Spinal cord (tissue), 9 donors: ENCODE measurements at regions not wholly inside any gene's neighbourhood (a gene's known extent, or its start where the extent isn't known, plus 50 kb on each side); places are given as distances from the start of the nearest gene placed in this dataset.

Experiments
- DNase-seq, 6 donors: peaks; one replicate each; pipeline versions ENCODE4 v3.0.0 to v3.0.0-alpha.2; 2013 to 2015; ENCODE audit warnings: low spot score in 6 of 6, low read depth in 4 of 6
- H3K27ac ChIP-seq: one replicate; pipeline ENCODE4 v1.5.1; 2013; ENCODE audit warnings: low read depth, low read length, control low read depth
- H3K27me3 ChIP-seq: one replicate; pipeline ENCODE4 v1.6.1; 2013; ENCODE audit warnings: low read length; ENCODE audit not compliant: control insufficient read depth, insufficient read depth
- H3K36me3 ChIP-seq: one replicate; pipeline ENCODE4 v1.6.1; 2013; ENCODE audit warnings: low read length; ENCODE audit not compliant: control insufficient read depth, insufficient read depth
- H3K4me1 ChIP-seq: one replicate; pipeline ENCODE4 v1.6.1; 2013; ENCODE audit warnings: low read length; ENCODE audit not compliant: control insufficient read depth, insufficient read depth
- H3K4me3 ChIP-seq: one replicate; pipeline ENCODE4 v1.5.1; 2013; ENCODE audit warnings: low read depth, low read length, control low read depth
- H3K9me3 ChIP-seq: one replicate; pipeline ENCODE4 v1.6.1; 2013; ENCODE audit warnings: low read length; ENCODE audit not compliant: control insufficient read depth, insufficient read depth
- WGBS: methylation state at CpG from one replicate; pipeline ENCODE4 v1.1.5; 2013; ENCODE audit warnings: missing lambda C conversion rate; ENCODE audit not compliant: insufficient coverage; 5-methylcytosine and 5-hydroxymethylcytosine counted together
- donor health status: healthy.

DNA sequence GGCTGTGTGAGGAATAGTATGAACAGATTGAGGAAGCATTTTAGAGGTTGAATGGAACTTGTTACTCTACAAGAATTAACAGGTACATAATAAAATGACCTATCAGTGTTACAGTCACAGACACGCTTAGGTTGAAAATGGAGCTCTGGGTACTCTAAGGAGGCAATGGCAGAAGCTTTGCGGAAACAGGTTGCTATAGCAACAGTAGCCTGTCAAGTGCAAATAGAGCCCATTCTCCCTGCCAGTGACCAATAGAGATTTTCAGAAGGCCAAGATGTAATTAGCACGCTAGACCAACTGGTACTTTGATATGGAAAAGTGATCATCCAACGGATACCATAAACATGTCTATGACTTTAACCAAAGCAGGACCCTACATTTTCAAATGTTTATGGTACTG lies 148.5 kb upstream of the FREM2 start:
- peak in 2 of 6 donors; percentile 58 to 83 for DNase-seq
- no peaks in the 10 kb centered on the region for H3K36me3 ChIP-seq
- H3K4me1 ChIP-seq: no peaks in the 10 kb centered on the region
- H3K27me3 ChIP-seq: no peaks in the 10 kb centered on the region
- WGBS: 75% methylated on average over 1 of the region's 4 CpGs
- H3K9me3 ChIP-seq: no peaks in the 10 kb centered on the region
- no peak overlapping the region for H3K4me3 ChIP-seq
- H3K27ac ChIP-seq: no peak overlapping the region

DNA sequence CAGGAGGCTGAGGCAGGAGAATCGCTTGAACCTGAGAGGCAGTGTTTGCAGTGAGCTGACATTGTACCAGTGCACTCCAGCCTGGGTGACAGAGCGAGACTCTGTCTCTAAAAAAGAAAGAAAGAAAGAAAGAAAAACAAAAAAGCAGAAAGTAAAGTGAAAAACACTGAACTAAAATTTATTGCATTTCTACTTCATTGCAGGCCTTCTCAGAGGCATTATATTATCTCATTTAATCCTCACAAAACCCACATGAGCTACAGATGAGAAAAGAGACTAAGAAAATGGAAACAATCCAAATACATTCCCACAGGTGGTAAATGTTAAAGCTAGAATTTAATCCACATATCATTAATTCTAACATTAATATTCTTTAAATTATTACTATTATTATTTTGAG lies 147.2 kb upstream of the FREM2 start:
- Histone ChIP-seq H3K9me3 (no peaks in the 10 kb centered on the region), H3K27me3 (no peaks in the 10 kb centered on the region), H3K4me3 (no peak overlapping the region), H3K4me1 (no peaks in the 10 kb centered on the region), H3K27ac (no peak overlapping the region), H3K36me3 (no peaks in the 10 kb centered on the region)
- no CpG with 5 or more reads among the region's 2 CpGs for WGBS
- DNase-seq: no peak

DNA sequence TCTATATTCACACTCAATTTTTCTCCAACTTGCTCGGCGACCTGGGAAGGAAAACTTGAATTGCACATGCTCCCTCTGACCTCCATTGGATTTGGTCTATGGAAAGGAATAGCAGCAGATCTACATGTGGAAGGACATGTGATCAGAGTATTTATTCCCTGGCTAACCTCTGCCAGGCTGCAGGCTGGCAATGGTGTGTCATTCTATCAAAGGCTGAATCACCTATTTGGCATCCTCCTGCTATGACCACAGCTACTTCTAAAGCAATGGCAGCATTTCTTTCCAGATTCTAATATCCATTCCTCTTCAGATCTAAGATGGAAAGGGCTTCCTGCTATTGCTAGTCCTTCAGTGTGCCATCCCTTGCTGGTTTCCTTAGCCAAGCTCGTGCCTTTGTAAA lies 144.3 kb upstream of the FREM2 start:
- H3K9me3 ChIP-seq: no peaks in the 10 kb centered on the region
- H3K4me1 ChIP-seq: no peaks in the 10 kb centered on the region
- no CpG with 5 or more reads among the region's 3 CpGs for WGBS
- no peaks in the 10 kb centered on the region for H3K36me3 ChIP-seq
- no peaks in the 10 kb centered on the region for H3K27me3 ChIP-seq
- DNase-seq: no peak
- no peak overlapping the region for H3K4me3 ChIP-seq
- no peak overlapping the region for H3K27ac ChIP-seq

- H3K4me3 ChIP-seq: no peak overlapping the region
- H3K36me3 ChIP-seq: no peaks in the 10 kb centered on the region
- no peak overlapping the region for H3K27ac ChIP-seq
- H3K4me1 ChIP-seq: no peaks in the 10 kb centered on the region
- DNase-seq: no peak
- H3K27me3 ChIP-seq: no peaks in the 10 kb centered on the region
- no peaks in the 10 kb centered on the region for H3K9me3 ChIP-seq
- WGBS: no CpG with 5 or more reads among the region's 4 CpGs
Measured at GRCh38 chr13:38543561-38543960, 143.3 kb upstream of the FREM2 start.

- Histone ChIP-seq H3K27me3 (no peaks in the 10 kb centered on the region), H3K4me3 (no peak overlapping the region), H3K36me3 (no peaks in the 10 kb centered on the region), H3K27ac (peak overlapping the region; percentile 40), H3K9me3 (no peaks in the 10 kb centered on the region), H3K4me1 (peaks cover 3% of the 10 kb centered on the region)
- WGBS: 31% methylated on average over 1 of the region's 2 CpGs
- no peak for DNase-seq
Measured at GRCh38 chr13:38563739-38564138, 123.1 kb upstream of the FREM2 start.

DNA sequence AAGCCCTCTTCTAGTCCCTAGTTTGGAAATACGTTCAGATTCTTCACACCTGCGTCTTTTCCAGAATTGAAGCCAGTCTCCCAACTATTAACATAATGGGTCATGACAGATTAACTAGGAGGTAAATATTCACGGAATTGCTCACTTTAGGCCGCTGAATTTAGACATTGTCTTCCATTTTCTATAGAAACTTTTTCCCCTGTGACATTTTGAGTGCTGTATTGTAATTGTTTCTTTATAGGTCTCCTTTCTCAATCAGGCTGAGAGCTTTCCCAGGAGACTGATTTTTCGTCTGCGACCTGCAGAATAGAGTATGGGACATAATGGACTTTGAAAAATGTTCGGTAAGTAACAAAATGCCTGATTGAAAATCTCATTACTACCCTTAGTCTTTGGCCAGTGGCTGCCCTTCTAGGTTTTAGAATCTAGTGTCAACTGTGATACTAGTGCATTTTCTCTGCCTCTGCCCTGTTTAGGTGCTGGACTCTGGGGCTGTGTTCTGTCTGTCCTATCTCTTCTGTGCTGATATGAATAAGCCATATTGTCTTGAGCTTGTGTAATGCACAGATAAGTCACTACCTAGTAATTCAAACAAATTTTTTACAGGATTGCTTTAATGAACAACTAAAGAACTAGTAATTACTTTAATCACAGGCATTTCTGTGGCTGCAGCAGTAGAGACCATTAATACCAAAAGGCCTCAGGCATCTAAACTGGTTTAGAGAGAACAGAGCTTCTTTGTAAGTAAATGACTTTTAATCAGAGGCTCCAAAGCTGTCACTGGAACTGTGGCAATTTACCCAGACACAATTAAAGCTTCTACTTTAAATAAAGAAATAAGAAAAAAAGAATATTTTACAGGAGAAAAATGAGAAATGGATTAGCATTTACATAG lies 122.4 kb upstream of the FREM2 start:
- DNase-seq: peak in 4 of 6 donors; percentile 19 to 82 (median 40)
- no peaks in the 10 kb centered on the region for H3K36me3 ChIP-seq
- no peaks in the 10 kb centered on the region for H3K9me3 ChIP-seq
- H3K4me3 ChIP-seq: no peak overlapping the region
- peaks cover 3% of the 10 kb centered on the region for H3K4me1 ChIP-seq
- no peaks in the 10 kb centered on the region for H3K27me3 ChIP-seq
- no CpG with 5 or more reads among the region's 7 CpGs for WGBS
- peak overlapping the region; percentile 40 for H3K27ac ChIP-seq

DNA sequence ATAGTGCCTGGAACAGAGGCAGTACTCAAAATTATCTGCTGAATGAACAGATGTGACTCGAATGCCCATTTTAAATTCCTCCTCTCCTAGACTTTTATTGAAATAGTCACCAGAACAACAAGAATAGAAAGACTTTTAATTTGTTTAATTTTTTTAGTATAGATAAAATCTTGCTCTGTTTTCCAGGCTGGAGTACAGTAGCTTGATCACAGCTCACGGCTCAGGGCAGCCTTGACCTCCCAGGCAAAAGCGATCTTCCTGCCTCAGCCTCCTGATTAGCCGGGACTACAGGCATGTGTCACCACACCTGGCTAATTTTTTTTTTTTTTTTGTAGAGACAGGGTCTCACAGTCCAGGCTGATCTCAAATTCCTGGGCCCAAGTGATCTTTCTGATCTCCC lies 120.9 kb upstream of the FREM2 start:
- Histone ChIP-seq H3K9me3 (no peaks in the 10 kb centered on the region), H3K27ac (no peak overlapping the region), H3K4me3 (no peak overlapping the region), H3K36me3 (no peaks in the 10 kb centered on the region), H3K27me3 (no peaks in the 10 kb centered on the region), H3K4me1 (peaks cover 3% of the 10 kb centered on the region)
- WGBS: 93% methylated on average over 3 of the region's 4 CpGs
- DNase-seq: no peak

GRCh38 chr13:38566519-38566918 lies 120.4 kb upstream of the FREM2 start:
- Histone ChIP-seq H3K36me3 (no peaks in the 10 kb centered on the region), H3K27me3 (no peaks in the 10 kb centered on the region), H3K9me3 (no peaks in the 10 kb centered on the region), H3K4me3 (no peak overlapping the region), H3K27ac (no peak overlapping the region), H3K4me1 (peaks cover 3% of the 10 kb centered on the region)
- DNase-seq: peak in 2 of 6 donors; percentile 45 to 65
- WGBS: 0% methylated on average over 1 of the region's 3 CpGs

DNA sequence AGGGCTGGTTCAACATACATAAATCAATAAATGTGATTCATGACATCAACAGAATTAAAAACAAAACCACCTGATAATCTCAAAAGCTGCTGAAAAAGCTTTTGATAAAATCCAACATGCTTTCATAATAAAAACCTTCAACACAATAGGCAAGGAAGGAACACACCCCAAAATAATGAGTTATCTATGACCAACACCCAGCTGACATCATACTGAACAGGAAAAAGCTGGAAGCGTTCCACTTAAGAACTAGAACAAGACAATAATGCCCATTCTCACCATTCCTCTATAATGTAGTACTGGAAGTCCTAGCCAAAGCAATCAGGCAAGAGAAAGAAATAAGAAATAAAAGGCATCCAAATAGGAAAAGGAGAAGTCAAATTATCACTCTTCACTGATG lies 116.2 kb upstream of the FREM2 start:
- Histone ChIP-seq H3K36me3 (no peaks in the 10 kb centered on the region), H3K27me3 (no peaks in the 10 kb centered on the region), H3K4me3 (no peak overlapping the region), H3K4me1 (peaks cover 3% of the 10 kb centered on the region), H3K27ac (no peak overlapping the region), H3K9me3 (no peaks in the 10 kb centered on the region)
- no CpG with 5 or more reads among the region's 1 CpG for whole genome bisulfite sequencing
- DNase-seq: no peak

DNA sequence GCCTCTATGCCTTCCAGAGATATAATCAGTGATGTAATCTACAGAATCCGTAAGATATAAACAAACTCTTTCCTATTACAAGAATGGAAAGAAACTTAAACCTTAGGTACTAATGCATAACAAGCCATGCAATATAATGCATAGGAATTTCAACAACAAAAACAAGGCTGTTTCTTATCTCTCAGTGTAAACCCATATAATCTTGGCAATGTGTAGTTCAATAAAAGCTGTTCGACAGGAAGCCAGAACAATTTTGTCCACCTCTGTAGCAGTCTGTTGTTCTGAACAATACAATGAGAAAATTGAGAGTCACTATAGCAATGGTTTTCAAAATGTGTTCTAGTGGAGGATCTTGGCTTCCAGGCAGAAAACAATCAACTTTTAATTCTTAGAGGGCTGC lies 111.5 kb upstream of the FREM2 start:
- no CpG with 5 or more reads among the region's 2 CpGs for WGBS
- H3K27ac ChIP-seq: no peak overlapping the region
- H3K27me3 ChIP-seq: no peaks in the 10 kb centered on the region
- no peaks in the 10 kb centered on the region for H3K36me3 ChIP-seq
- H3K9me3 ChIP-seq: no peaks in the 10 kb centered on the region
- DNase-seq: no peak
- no peaks in the 10 kb centered on the region for H3K4me1 ChIP-seq
- H3K4me3 ChIP-seq: no peak overlapping the region
